ENCODE measurements at regions not wholly inside any gene's neighbourhood (a gene's known extent, or its start where the extent isn't known, plus 50 kb on each side); places are given as distances from the start of the nearest gene placed in this dataset.
A peak's percentile ranks its signal among the peaks of the same experiment; 100 is the strongest.
"Not testable (repeated sequence)": the region's sequence is repeated elsewhere in the genome, so short reads cannot be mapped to it uniquely, and the experiment has no call there.

DNA sequence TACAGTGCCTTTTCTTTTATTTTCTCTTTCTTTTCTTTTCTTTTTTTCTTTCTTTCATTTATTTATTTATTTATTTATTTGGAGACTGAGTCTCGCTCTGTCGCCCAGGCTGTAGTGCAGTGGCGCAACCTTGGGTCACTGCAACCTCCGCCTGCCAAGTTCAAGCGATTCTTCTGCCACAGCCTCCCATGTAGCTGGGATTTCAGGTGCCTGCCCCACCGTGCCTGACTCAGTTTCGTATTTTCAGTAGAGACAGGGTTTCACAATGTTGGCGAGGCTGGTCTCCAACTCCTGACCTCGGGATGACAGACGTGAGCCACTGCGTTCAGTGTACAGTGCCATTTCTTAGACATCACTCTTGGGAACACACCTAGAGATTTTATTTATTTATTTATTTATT, 110.0 kb upstream of the ANKRD30BL start:
- DNase-seq (ENCODE audit: low spot score); ATAC-seq: not testable (repeated sequence)

DNA sequence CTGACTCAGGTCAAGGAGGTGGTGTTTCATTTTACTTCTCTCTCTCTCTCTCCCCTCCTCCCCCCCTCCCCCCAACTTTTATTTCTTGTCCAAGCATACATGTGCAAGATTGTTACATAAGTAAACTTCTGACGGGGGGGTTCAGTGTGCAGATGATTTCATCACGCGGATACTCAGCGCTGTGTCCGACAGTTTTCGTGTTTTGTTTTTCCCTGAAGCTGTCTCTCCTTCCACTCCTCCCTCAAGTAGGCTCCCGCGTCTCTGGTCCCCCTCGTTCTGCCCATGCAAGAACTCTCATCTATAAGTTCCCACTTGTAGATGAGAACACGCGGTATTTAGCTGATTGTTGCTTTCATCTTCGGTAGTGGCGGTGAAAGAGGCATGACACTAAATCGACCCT, 111.0 kb upstream of the ANKRD30BL start:
- ATAC-seq (no peak), DNase-seq (ENCODE audit: low spot score) (no peak)

DNA sequence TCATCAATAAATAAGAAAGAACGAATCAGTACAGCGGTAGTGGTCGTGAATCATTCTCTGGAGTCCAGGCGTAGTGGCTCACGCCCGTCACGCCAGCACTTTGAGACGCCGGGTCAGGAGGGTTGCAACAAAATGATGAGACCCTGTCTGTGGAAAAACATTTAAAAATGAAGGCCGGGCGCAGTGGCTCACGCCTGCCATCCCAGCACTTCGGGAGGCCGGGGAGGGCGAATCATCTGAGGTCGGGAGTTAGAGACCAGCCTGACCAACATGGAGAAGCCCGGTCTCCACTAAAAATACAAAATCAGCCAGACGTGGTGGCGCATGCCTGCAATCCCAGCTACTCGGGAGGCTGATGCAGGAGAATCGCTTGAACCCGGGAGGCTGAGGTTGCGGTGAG, 111.8 kb upstream of the ANKRD30BL start:
- not testable (repeated sequence) for DNase-seq (ENCODE audit: low spot score); ATAC-seq

DNA sequence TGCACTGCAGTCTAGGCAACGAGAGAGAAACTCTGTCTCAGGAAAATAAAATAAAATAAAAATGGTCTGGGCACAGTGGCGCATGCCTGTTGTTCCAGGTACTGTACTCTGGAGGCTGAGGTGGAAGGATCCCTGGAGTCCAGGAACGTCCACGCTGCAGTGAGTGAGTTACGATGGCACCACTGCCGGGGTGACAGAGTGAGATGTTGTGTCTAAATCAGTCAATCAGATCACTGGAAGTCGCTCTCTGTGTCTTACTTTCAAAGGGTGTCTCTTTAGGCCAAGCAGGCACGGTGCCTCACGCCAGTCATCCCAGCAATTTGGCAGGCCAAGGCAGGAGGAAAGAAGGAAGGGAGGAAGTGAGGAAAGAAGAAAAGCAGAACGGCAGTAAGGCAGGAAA, 112.2 kb upstream of the ANKRD30BL start:
- DNase-seq (ENCODE audit: low spot score) (no peak), ATAC-seq (no peak)

DNA sequence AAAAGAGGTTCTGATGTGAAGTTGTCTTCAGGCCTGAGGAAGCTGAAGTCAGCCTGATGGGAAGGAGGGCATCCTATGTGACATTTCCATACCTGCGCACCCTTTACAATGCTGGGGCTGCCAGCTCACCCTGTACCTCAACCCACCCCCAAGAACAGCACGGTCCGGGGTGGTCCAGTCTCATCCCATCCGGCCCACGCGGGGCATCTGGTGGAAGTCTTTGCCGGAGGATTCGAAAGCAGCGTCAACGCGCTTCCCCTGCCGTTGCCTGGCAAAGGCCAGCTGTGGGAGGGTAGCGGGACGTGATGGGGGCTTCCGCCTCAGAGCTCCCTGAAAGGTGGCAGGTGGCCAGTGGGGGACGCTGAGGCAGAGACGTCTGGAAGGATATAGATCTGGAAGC, 113.6 kb upstream of the ANKRD30BL start:
- ATAC-seq = no peak

DNA sequence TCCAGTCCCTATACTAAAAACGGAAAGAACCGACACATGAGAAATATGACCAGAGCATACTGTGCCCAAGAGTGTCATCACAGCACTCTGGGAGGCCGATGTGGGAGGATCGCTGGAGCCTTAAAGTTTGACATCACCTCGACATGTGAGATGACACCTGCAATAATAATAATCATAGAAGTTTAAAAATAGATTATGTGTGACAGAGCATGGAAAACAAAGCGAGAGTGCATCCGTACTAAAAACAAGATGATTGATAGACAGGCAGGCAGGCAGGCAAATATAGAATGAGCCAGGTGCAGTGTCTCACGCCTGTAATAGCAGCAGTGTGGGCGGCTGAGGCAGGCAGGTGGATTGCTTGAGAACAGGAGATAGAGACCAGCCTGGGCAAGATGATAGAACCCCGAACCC, 114.8 kb upstream of the ANKRD30BL start:
- ATAC-seq (no peak), DNase-seq (ENCODE audit: low spot score) (no peak)

More for the DNA sequence above, 113.6 kb upstream of the ANKRD30BL start:
- no peak for DNase-seq (ENCODE audit: low spot score)

DNA sequence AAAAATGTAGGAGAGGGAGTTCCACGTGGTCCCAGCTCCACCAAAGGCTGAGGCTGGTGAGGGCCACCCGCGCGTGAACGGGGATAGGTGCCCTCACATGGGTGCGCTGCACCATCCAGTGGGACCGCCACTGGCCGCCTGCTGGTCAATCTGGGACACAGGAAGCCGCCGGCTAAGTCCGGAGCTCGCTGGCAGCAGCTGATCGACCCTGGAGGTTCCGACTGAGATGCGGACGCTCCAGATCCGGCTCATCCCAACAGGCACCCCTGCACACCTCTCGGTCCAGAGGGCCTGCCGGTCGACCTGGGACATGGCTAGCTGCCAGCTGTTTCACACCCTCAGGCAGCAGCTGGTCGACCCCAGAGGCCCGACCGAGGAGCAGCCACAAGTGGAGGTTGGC, 116.5 kb upstream of the ANKRD30BL start:
- no peak for DNase-seq (ENCODE audit: low spot score)
- ATAC-seq = no peak

DNA sequence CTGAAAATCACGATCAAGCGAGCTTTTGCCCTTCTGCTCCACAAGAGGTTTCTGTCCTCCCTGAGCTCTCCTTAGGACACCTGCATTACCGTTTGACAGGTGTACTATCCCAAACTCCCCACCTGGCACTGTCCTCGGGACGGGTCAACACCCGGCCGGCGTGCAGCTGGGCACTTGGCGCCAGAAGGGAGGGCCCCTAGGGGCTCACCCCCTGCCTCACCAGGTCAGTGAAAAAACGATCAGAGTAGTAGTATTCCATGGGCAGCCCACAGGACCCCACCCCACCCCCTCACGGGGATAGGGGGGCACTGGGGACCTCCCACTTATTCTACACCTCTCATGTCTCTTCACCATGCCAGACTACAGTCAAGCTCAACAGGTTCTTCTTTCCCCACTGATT, 117.6 kb upstream of the ANKRD30BL start:
- DNase-seq (ENCODE audit: low spot score) = no peak
- no peak for ATAC-seq

DNA sequence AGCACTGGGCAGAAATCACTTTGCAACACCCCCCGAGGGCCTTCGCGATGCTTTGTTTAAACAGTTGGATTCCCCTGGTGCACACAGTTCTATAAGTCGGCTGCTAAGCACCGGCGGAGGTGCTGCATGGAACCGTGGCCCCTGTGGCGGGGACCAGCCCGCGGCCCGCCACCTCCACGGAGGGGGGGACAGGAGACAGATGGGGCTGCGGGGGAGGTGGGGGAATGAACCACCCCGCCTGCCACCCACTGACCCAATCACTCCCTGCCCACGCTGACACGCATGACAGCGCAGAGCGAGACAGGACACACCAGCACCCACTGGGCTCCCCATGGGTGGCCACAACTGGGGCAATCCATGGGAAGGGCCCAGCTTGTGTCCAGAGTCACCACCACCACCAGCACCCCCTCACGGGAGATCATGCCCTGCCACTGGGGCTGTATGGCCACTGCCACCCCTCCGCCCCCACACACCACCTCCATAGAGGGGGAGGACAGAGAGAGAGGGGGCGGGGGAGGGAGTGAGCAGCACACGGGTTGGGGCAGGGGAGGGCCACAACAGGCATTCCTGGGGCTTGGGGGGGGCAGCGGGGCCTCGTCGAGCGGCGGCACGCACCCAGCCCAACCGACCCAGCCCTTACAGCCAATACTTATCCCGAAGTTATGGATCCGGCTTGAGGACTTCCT, 118.3 kb upstream of the ANKRD30BL start:
- ATAC-seq = no peak
- no peak for DNase-seq (ENCODE audit: low spot score)

DNA sequence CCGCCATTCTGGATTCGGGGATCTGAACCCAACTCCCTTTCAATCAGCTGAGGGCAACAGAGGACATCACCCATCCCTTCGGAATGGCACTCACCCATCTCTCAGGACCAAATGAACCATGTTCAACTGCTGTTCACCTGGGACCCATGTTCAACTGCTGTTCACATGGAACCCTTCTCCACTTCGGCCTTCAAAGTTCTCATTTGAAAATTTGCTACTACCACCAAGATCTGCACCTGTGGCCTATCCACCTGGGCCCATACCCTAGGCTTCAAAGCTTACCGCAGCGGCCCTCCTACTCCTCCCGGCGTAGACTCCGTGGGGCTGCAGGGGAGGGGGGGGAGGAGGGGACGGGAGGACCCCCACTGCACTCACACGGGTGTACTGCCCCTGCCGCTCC, 119.2 kb upstream of the ANKRD30BL start:
- DNase-seq (ENCODE audit: low spot score) (no peak), ATAC-seq (no peak)

DNA sequence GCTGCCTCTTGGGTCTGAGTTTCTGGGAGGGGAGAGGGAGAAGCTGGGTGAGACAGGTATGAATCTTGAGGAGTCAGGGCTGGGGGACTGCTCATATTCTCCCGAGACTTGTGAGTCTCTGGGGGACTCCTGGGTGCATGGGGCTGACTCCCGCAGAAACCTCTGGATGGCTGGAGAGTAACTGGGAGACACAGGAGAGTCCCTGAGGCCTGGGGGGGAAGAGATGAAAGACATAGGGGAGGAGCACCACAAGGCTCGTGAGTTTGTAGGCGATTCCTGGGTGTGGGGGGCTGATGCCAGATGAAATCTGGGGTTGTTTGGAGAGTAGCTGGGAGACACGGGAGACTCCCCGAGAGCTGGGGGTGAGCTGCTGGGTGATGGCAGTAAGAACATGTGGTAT, 120.4 kb upstream of the ANKRD30BL start:
- not testable (repeated sequence) for ATAC-seq; DNase-seq (ENCODE audit: low spot score)

DNA sequence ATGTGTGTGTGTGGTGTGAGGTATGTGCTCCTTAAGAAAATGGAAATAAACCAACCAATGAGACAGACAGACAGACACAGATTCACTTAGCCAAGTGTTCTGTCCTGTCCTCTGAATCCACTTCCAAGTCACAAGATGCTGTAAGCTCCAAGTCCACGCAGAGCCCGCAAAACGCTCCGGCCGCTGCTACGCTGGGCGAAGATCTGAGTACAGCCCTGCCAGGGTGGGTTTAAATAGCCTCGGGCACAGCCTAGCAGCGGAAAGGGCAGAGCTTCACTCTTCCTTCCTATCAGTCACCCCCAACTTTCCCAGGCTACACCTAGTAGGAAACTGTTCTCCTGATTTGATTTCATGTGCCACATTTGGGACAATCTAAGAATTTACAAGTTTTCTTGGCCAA, 121.2 kb upstream of the ANKRD30BL start:
- DNase-seq (ENCODE audit: low spot score) (no peak), ATAC-seq (no peak)

DNA sequence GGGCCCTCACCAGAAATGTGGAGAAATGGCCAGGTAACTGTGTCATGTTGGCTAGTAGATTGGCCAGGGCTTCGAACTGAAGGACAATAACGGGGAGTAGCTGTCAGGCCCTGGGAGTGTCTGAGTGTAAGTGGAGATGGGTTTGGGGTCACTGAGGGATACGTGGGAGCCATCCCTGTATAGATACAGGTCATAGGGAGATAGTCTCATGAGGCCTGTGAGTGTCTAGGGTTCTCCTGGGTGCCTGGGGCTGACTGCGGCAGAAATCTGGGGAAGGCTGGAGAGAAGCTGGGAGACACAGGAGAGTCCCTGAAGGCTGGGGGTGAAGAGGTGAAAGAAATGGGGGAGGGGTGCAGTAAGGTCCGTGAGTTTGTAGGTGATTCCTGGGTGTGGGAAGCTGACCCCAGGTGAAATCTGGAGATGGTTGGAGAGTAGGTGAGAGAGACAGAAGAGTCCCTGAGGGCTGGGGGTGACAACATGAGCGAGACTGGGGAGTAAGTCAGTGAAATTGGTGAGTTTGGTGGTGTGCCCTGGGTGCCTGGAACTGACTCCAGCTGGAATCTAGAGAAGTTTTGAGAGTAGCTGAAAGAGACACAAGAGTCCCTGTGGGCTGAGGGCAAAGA, 124.6 kb upstream of the ANKRD30BL start:
- not testable (repeated sequence) for ATAC-seq; DNase-seq (ENCODE audit: low spot score)

DNA sequence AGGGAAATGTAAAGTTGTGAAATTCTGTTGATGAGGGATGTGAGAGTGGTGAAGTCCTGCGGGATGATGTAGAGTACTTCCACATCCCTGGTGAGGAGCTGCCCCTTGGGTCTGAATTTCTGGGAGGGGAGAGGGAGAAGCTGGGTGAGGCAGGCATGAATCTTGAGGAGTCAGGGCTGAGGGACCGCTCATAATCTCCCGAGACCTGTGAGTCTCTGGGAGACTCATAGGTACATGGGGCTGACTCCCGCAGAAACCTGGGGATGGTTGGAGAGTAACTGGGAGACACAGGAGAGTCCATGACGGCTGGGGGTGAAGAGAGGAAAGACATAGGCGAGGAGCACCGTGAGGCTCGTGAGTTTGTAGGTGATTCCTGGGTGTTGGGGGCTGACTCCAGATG, 126.2 kb upstream of the ANKRD30BL start:
- ATAC-seq; DNase-seq (ENCODE audit: low spot score): not testable (repeated sequence)

DNA sequence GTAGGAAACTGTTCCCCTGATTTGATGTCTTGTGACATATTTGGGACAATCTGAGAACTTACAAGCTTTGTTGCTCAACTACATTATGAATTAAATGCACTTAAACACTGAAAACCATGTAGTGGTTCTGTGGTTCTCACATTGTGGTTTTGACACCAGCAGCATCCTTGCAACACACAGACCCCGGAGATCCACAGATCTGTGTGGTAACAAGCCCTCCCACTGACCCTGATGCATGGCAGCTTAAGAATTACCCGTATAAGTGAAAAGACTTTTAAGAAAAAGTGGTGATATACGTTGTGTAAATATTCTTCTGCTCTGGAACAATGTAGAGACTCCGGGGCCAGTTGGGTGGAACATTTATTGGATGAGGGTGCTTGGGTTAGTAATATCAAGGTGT, 127.4 kb upstream of the ANKRD30BL start:
- ATAC-seq; DNase-seq (ENCODE audit: low spot score): not testable (repeated sequence)

DNA sequence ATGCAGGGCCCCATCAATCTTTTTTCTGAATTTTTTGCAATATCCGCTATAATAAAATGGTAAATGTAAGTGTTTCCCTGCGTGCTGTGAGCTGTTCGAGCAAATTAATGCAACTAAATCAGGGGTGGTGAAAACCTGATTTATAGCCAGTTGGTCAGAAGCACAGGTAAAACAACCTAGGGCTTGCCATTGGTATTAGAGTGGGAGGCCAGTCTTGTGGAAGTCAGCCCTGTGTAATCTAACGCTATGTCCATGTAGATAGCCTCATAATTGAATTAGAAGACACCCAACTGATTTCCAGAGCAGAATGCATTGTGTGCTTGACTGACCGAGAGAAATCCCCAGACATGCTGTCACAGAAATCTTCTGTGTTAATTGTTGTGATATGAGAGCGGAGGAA, 126.8 kb upstream of the GPR39 start:
- not testable (repeated sequence) for ATAC-seq; DNase-seq (ENCODE audit: low spot score)

DNA sequence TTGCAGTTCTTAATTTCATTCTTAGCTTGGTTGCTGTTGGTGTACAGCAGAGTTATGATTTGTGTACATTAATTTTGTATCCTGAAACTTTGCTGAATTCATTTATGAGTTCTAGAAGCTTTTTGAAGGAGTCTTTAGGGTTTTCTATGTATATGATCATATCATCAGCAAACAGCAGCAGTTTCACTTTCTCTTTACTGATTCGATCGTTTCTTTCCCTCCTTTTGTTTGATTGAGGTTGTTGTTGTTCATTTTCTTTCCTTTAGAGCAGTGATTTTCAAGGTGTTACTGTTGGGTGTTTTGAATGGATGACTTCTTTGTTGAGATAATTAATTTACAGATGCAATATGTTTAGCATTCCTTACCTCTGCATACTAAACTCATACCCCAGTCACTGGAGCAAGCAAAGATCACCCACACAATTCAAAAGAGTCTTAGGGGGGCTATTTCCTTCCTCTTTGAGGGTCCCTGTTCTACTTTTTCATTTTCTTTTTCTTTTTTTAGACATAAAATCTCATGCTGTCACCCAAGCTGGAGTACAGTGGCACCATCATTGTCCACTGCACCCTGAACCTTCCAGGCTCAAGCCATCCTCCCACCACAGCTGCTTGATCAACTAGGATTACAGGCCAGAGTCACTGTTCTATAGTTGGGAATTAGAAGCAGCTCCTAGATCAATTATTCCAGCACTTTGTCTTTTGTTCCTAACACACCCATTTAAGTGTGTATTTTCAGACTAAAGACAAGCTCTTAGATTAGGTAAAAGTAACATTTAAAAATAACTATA, 115.8 kb upstream of the GPR39 start:
- ATAC-seq = peak; percentile 45
- DNase-seq (ENCODE audit: low spot score) = not testable (repeated sequence)

DNA sequence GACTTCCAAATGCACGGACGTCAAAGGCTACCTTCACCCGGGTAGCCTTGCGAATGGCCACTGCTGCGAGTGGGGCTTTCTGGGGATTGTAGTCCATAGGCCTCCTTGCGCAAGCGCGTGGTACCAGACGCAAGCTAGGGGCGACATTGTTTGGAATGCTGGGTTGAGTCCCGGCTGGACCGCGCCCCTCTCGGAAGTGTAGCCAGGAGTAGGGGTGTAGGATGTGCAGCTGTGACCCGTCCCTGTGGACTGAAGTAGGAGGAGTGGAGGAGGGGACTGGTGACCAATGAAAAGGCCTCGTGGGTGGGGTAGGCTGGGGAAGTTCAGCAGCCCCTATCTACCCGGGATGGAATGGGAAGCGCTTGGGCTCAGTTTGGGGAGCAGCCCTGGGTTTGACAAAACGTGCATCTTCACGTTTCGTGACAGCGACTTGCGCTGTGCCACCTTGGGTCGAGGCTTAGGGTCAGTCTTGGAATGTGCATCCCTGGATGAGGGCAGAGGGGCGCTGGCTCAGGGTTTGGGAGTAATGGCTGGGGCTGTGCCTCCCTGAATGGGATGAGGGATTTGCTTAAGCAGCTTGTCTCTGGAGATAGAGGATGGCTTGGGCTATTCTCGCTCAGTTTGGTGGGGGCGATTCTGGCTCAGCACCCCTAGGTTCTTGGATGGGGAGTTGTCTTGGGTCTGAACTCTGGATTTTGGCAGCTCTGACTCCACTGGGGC, 111.8 kb upstream of the GPR39 start:
- ATAC-seq = peak; percentile 97
- DNase-seq (ENCODE audit: low spot score) = peak; percentile 69

DNA sequence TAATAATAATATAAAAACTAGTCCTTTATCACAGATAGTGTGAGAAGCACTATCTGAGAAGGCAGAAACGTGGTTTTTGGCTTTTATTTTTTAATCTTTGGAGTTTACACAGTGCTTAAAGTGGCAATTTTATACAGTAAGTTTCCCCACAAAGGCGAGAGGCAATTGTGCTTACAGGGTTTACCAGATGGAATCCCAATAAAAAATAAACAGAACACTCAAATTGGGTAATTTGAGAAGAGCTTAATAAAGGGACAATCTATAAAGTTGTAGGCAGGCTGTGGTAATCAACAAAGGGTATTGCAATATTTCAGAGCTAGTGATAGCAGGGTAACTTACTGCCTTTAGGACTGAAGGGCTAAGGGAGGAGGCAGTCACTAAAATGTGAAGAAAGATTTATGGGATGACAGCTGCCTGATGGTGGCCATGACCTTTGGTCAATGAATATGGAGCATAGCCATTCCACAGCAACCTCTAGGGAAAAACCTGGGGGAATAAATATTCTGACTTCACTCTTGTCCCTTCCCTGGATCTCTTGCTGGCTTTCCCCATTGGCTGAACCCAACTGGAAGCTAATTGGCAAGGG, 108.9 kb upstream of the GPR39 start:
- DNase-seq (ENCODE audit: low spot score); ATAC-seq: not testable (repeated sequence)

DNA sequence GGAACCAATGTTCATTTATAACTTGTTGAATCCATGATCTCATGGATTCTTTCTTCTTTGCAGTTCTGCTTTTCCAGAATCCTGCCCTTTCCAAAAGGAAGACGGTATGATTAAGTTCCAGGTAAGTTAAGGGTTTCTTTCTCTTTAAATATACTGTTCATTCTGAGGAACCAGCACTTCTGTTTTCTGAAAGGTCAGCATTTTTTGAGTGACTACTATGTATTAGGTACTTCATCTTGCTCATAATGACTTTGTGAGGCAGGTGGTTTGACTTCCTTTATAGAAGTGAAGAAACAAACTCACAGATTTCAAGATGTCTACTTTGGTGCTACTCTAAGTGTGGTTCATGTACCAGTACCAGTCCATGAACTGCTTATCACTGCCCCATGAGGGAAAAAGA, 107.4 kb upstream of the GPR39 start:
- not testable (repeated sequence) for ATAC-seq; DNase-seq (ENCODE audit: low spot score)

DNA sequence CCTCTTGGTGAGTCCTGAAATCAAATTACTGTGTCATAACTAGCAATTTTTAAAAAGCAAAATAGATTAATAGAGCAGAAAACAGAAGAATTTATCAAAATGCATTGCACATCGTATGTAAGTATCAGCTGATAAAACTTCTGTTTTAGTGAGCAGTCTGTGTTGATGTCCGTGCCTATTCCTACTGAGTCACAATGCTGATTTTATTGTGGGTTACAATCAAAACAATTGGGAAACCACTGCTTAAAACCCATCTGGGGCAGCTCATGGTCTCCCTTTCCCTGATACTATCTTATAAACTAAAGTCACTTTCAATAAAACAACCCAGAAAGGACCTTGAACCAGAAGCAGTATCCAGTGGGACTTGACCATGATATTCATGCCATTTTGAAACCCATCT, 101.1 kb upstream of the GPR39 start:
- not testable (repeated sequence) for ATAC-seq; DNase-seq (ENCODE audit: low spot score)
